OCI-LY3 (cell line): ENCODE measurements at regions not wholly inside any gene's neighbourhood (a gene's known extent, or its start where the extent isn't known, plus 50 kb on each side); places are given as distances from the start of the nearest gene placed in this dataset.
"Not testable (repeated sequence)": the region's sequence is repeated elsewhere in the genome, so short reads cannot be mapped to it uniquely, and the experiment has no call there.

Source experiments
- H2AFZ ChIP-seq: fragments of 200-600, 300-600 bp; shearing (Covaris generic); 2 replicates; pipeline ENCODE4 v1.6.0; 2014; ENCODE audit warnings: antibody characterized with exemption, low read depth, low read length
- H3K27ac ChIP-seq: fragments of 200-600, 300-600 bp; sonication (generic); 2 replicates; pipeline ENCODE4 v1.5.1; 2014; ENCODE audit warnings: mild to moderate bottlenecking, low read length, moderate library complexity, mixed read lengths
- H3K27me3 ChIP-seq: fragments of 200-600, 300-600 bp; sonication (generic); 2 replicates; pipeline ENCODE4 v1.6.1; 2014; ENCODE audit warnings: low read depth, low read length, mixed read lengths
- H3K36me3 ChIP-seq: fragments of 200-600, 300-600 bp; sonication (generic); replicated peaks from 2 replicates; pipeline ENCODE3; 2014; ENCODE audit warnings: low read depth, low read length, mixed read lengths
- H3K4me1 ChIP-seq: fragments of 300-600, 200-600 bp; sonication (generic); 2 replicates; pipeline ENCODE4 v1.6.1; 2014; ENCODE audit warnings: low read length, mixed read lengths
- H3K4me2 ChIP-seq: fragments of 200-600, 300-600 bp; sonication (generic); 2 replicates; pipeline ENCODE4 v1.6.1; 2014; ENCODE audit warnings: low read length, mixed read lengths
- H3K4me3 ChIP-seq: fragments of 300-600, 200-600 bp; sonication (generic); 2 replicates; pipeline ENCODE4 v1.5.1; 2014; ENCODE audit warnings: antibody characterized with exemption, mild to moderate bottlenecking, low read length, moderate library complexity
- H3K79me2 ChIP-seq: fragments of 300-600, 200-600 bp; shearing (Covaris generic); 2 replicates; pipeline ENCODE4 v1.6.1; 2014; ENCODE audit warnings: mild to moderate bottlenecking, low read length, mixed read lengths
- H3K9ac ChIP-seq: fragments of 300-600, 200-600 bp; shearing (Covaris generic); 2 replicates; pipeline ENCODE4 v1.6.0; 2014; ENCODE audit warnings: mild to moderate bottlenecking, low read length, moderate library complexity
- H3K9me3 ChIP-seq: fragments of 200-600, 300-600 bp; shearing (Covaris generic); 2 replicates; pipeline ENCODE4 v1.6.1; 2014; ENCODE audit warnings: low read length, mixed read lengths; ENCODE audit not compliant: insufficient read depth
- H4K20me1 ChIP-seq: fragments of 200-600, 300-600 bp; sonication (generic); 2 replicates; pipeline ENCODE4 v1.6.1; 2016; ENCODE audit warnings: low read length, mixed read lengths; ENCODE audit not compliant: insufficient read depth

DNA sequence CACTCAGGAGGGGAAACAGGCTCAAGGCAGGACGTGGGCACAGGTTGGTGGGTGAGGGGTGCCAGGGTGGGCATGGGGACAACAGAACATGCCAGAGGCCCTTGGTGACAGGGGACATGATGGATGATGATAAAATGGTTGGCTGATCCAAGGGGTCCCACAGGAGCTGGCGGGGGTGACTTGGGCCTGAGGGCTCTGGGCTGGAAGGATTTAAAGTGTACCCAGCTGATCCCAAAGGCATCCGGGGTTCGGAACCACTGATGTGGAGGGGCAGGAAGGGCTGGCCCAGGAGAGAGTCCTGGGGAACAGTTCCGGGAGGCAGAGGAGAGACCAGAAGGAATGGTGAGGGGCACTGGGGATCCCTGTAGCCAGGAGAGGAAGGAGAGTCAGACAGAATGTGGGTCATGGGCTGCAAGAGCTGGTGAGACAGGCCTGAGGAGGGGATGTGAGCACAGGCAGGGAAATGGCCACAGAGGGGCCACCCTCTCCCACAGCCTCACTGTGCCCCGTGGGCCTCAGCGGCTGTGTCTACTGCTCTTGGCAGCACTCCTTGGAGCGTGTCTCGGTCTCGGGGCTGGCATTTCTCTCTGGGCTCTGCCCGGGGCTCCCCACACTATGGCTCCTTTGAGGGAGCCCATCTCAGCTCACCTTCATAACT lies 70.7 kb upstream of the PTPN20 start:
- H3K4me3 ChIP-seq, H3K79me2 ChIP-seq, H3K4me1 ChIP-seq, H3K9me3 ChIP-seq, H3K27ac ChIP-seq, H4K20me1 ChIP-seq, H3K36me3 ChIP-seq, H3K9ac ChIP-seq, H3K27me3 ChIP-seq, H3K4me2 ChIP-seq, H2AFZ ChIP-seq: not testable (repeated sequence)

DNA sequence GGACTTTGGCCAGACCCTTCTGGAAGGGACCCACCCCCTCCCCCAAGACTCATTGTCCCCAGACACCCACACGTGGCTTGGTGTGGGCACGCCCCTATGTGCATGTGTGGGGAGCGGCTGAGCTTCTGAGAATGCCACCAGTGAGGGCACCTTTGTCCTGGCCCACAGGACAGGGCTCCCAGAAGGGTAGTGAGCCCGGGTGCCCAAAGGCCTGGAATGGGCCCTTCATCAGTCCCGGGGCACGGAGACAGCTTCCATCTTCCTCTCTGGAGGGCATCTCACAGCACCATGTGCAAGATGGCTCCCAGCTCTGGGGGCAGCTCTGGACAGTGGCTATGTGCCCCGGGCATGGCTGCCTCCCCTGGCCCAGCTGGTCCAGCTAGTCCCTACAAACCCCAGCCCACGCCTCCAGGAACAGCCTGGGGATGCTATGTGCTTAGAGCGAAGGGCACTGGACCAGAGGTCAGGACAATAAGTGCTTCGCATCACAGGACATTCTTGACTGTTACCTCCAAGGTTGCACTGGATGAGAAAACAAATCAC lies 70.1 kb upstream of the PTPN20 start:
- H3K4me3 ChIP-seq, H3K4me2 ChIP-seq, H3K27me3 ChIP-seq, H4K20me1 ChIP-seq, H3K4me1 ChIP-seq, H3K9ac ChIP-seq, H3K27ac ChIP-seq, H3K36me3 ChIP-seq, H3K9me3 ChIP-seq, H3K79me2 ChIP-seq, H2AFZ ChIP-seq: not testable (repeated sequence)

DNA sequence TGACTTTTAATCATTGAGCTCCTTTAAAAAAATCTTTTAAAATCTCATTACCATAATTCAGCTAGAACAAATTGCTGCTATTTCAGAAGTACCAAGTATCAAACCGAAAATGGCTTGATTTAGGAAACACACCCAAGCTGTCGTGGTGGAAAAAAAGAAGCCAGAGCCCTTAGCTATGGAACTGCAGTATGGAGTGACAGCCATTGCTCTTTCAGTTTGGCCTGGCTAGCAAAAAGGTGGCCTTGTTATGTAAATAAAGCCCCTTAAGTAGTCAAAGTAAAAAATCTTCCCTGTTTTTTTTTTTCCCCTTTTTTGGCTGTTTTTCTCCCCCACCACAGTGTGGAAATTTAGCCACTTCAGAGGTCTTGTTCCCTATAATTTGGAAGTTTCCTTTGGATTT lies 66.0 kb upstream of the PTPN20 start:
- not testable (repeated sequence) for H3K9ac ChIP-seq, H3K4me3 ChIP-seq, H3K79me2 ChIP-seq, H3K4me2 ChIP-seq, H3K4me1 ChIP-seq, H3K9me3 ChIP-seq, H3K36me3 ChIP-seq, H3K27me3 ChIP-seq, H3K27ac ChIP-seq, H4K20me1 ChIP-seq, H2AFZ ChIP-seq

DNA sequence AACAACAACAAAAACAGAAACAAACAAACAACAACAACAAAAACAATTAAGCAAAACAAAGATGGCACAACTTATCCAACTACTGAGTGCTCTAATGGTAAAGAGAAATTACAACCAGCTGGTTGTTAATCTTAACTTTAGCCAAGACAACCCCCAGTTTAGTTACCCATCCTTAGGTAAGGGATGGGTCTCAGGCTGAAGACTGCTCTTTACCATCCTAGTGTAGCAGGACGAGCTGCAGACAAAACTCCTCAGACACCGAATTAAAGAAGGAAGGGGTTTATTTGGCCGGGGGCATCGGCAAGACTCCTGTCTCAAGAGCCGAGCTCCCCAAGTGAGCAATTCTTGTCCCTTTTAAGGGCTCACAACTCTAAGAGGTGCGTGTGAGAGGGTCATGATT lies 65.6 kb upstream of the PTPN20 start:
- H3K27ac ChIP-seq, H3K9me3 ChIP-seq, H2AFZ ChIP-seq, H3K9ac ChIP-seq, H4K20me1 ChIP-seq, H3K4me1 ChIP-seq, H3K27me3 ChIP-seq, H3K79me2 ChIP-seq, H3K4me2 ChIP-seq, H3K36me3 ChIP-seq, H3K4me3 ChIP-seq: not testable (repeated sequence)

DNA sequence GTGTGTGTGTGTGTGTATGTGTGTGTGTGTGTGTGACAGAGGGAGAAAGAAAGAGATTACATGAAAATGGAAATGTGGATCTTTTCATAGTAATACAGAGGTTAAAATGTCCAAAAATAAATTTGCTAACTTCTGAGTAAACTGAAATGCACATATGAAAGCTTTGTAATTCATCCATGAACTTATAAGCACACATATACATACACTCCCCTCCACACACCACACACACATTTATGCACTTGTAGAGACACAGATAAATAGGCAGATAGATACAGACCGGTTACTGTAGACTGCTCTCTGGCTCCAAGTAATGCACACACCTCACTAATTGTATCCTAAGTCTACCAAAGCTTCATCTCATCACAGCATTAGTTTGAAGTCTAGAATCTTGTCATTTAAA lies 50.5 kb upstream of the PTPN20 start:
- not testable (repeated sequence) for H3K27me3 ChIP-seq, H3K4me3 ChIP-seq, H3K79me2 ChIP-seq, H3K27ac ChIP-seq, H3K4me2 ChIP-seq, H3K4me1 ChIP-seq, H2AFZ ChIP-seq, H3K9me3 ChIP-seq, H3K36me3 ChIP-seq, H3K9ac ChIP-seq, H4K20me1 ChIP-seq
